ENCODE measurements at regions not wholly inside any gene's neighbourhood (a gene's known extent, or its start where the extent isn't known, plus 50 kb on each side); places are given as distances from the start of the nearest gene placed in this dataset.

- no peak for TF ChIP-seq REST (IDR thresholded peaks at IDR 0.05; ENCODE audit: unreplicated experiment)
- no peak for TF ChIP-seq CREB1 (CRISPR knock-in tag; IDR thresholded peaks at IDR 0.05; ENCODE audit: low read depth)
- TF ChIP-seq JUNB (IDR thresholded peaks at IDR 0.05; ENCODE audit: unreplicated experiment): no peak
- TF ChIP-seq EZH2 (IDR thresholded peaks at IDR 0.05; ENCODE audit: low read depth, unreplicated experiment): no peak
- no peak for TF ChIP-seq NANOG (IDR thresholded peaks at IDR 0.05; ENCODE audit: borderline replicate concordance)
Measured at GRCh38 chr22:47727641-47728040, 965.2 kb downstream of the TBC1D22A start (continued).

GRCh38 chr22:47724751-47725150 lies 962.3 kb downstream of the TBC1D22A start:
- ATAC-seq (no peak), DNase-seq (ENCODE audit: low spot score) (no peak)
- Histone ChIP-seq H3K4me2 (no peak overlapping the region), H3K4me3 (no peak overlapping the region), H4K20me1 (replicated peaks; ENCODE audit: insufficient read depth) (no peaks in the 10 kb centered on the region), H3F3A (replicated peaks; ENCODE audit: low read depth) (no peaks in the 10 kb centered on the region), H3K36me3 (ENCODE audit: insufficient read depth) (peaks cover 20% of the 10 kb centered on the region), H3K79me2 (replicated peaks; ENCODE audit: insufficient read depth) (no peaks in the 10 kb centered on the region), H3K9me2 (ENCODE audit: insufficient read depth) (no peaks in the 10 kb centered on the region), H3K27me3 (ENCODE audit: insufficient read depth) (no peaks in the 10 kb centered on the region), H2AFZ (no peak overlapping the region), H3K4me1 (ENCODE audit: insufficient read depth) (no peaks in the 10 kb centered on the region), H3K27ac (ENCODE audit: low read depth) (no peak overlapping the region)
- Mint-ChIP-seq H3K27ac (no peak overlapping the region), H3K9me3 (peaks cover 11% of the 10 kb centered on the region; the same call in 2 of the 3 replicates), H3K36me3 (ENCODE audit: low read depth) (peaks cover 4% of the 10 kb centered on the region; the same call in 2 of the 3 replicates), H3K27me3 (ENCODE audit: insufficient read depth, low read depth, poor library complexity) (no peaks in the 10 kb centered on the region), H3K4me1 (peaks cover 33% of the 10 kb centered on the region), H3K4me3 (no peak overlapping the region)
- TF ChIP-seq POLR2AphosphoS5 (IDR thresholded peaks at IDR 0.05; ENCODE audit: low read depth) (no peak), CTCF (conservative IDR thresholded peaks at IDR 0.05; ENCODE audit: low read depth in 2 of 2) (no peak), ETS1 (IDR thresholded peaks at IDR 0.05) (no peak), NANOG (IDR thresholded peaks at IDR 0.05; ENCODE audit: borderline replicate concordance) (no peak), ZNF331 (CRISPR knock-in tag; IDR thresholded peaks at IDR 0.05; ENCODE audit: low read depth) (no peak), JUNB (IDR thresholded peaks at IDR 0.05; ENCODE audit: unreplicated experiment) (no peak), EZH2phosphoT487 (IDR thresholded peaks at IDR 0.05; ENCODE audit: unreplicated experiment) (no peak), ZNF114 (CRISPR knock-in tag; IDR thresholded peaks at IDR 0.05) (no peak), REST (IDR thresholded peaks at IDR 0.05; ENCODE audit: unreplicated experiment) (no peak), CREB1 (CRISPR knock-in tag; IDR thresholded peaks at IDR 0.05; ENCODE audit: low read depth) (no peak), EZH2 (IDR thresholded peaks at IDR 0.05; ENCODE audit: low read depth, unreplicated experiment) (no peak), STAT1 (IDR thresholded peaks at IDR 0.05; ENCODE audit: unreplicated experiment) (no peak)

All from GM23338 (cell line).